Adrenal gland (tissue), 9 donors: ENCODE measurements at regions not wholly inside any gene's neighbourhood (a gene's known extent, or its start where the extent isn't known, plus 50 kb on each side); places are given as distances from the start of the nearest gene placed in this dataset.

Experiments
- DNase-seq, 7 donors: peaks; one replicate each; pipeline ENCODE4 v3.0.0-alpha.2; 2019 to 2020
- H3K27ac ChIP-seq, 5 donors: fragments of 200-600 bp; sonication (generic) in 4 of 5; 1 replicate in 3 of 5; 2 replicates in 2 of 5; pipeline versions ENCODE4 v1.5.1 to v1.8.0; 2016 to 2020; ENCODE audit warnings: mild to moderate bottlenecking in 1 of 5
- H3K27me3 ChIP-seq: fragments of 200-600 bp; 2 replicates; pipeline ENCODE4 v1.8.0; 2021
- H3K36me3 ChIP-seq, 2 donors: fragments of 200-600 bp; replicated peaks in 1 of 2; 1 replicate in 1 of 2; 2 replicates in 1 of 2; pipeline versions ENCODE4 v1.5.1 to v1.8.0; 2018 to 2022
- H3K4me1 ChIP-seq, 2 donors: fragments of 200-600 bp; replicated peaks in 1 of 2; 1 replicate in 1 of 2; 2 replicates in 1 of 2; pipeline versions ENCODE4 v1.5.1 to v1.8.0; 2018 to 2021
- H3K4me3 ChIP-seq, 4 donors: fragments of 200-600 bp; sonication (generic) in 3 of 4; one replicate each; pipeline ENCODE4 v1.5.1; 2016 to 2018
- H3K9me3 ChIP-seq, 3 donors: fragments of 200-600 bp; sonication (generic) in 1 of 3; replicated peaks in 1 of 3; 1 replicate in 2 of 3; 2 replicates in 1 of 3; pipeline versions ENCODE4 v1.5.1 to v1.8.0; 2016 to 2021
- POLR2A ChIP-seq, 2 donors: fragments of 450-650 bp; IDR thresholded peaks; one replicate each; pipeline ENCODE4 v1.6.1; 2017; ENCODE audit warnings: antibody characterized with exemption in 2 of 2, mild to moderate bottlenecking in 2 of 2, moderate library complexity in 1 of 2
- WGBS, 4 donors: extraction: QIAGEN DNeasy Blood & Tissue Kit in 2 of 4; methylation state at CpG; one replicate each; pipeline versions ENCODE4 v1.1.5 to v1.1.7; 2013 to 2017; 5-methylcytosine and 5-hydroxymethylcytosine counted together
- intact Hi-C, 2 donors: fragments of 100-400 bp; cut with DNase I; formaldehyde crosslinking; loops; one replicate each; pipeline versions ENCODE4 v1.14.1 to v1.15.0; 2022 to 2023
- TF ChIP-seq, protein P1 (sequence below), 6 experiments: fragments of 450-650 bp in 4 of 6; fragments of 200-600 bp in 2 of 6; sonication (generic) in 1 of 6; IDR thresholded peaks; 1 replicate in 5 of 6; 2 replicates in 1 of 6; pipeline versions ENCODE4 v1.5.1 to v1.8.0; 2016 to 2021; ENCODE audit warnings: antibody characterized with exemption in 6 of 6, mild to moderate bottlenecking in 2 of 6, moderate library complexity in 1 of 6
- donor health status: healthy with polysubstance abuse.
- donor health status: Bipolar disorder and iron deficiency.
- donor health status: DM: yes; HTN: yes; CAD: no.
- donor health status: DM: no; HTN: no; CAD: no.
- donor health status: DM: no; HTN: no; CAD: no.

DNA sequence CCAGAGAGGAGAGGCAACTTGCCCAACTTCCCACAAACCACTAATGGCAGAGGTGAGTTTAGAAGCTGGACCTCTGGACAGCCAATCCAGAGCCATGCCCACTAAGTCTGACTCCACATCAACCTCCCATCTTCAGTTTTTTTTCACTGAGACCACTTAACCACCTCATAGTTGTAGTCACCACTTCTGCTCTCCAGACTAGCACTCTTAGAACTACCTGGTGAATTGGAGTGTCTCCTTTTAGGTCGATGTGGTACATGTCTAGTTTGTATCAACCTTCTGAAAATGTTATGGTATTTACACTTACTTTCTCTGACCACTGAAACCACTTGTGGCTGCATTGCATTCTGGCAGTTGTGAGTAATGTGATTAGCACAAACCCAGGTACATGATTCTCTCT, 743.6 kb upstream of the FANCL start:
- Histone ChIP-seq H3K36me3 (no peaks in the 10 kb centered on the region), H3K9me3 (no peaks in the 10 kb centered on the region), H3K4me1 (no peaks in the 10 kb centered on the region), H3K27me3 (no peaks in the 10 kb centered on the region), H3K4me3 (no peak overlapping the region), H3K27ac (no peak overlapping the region)
- 0 to 50% (median 26%) methylated on average over 1 of the region's 1 CpG for WGBS, 4 donors
- TF ChIP-seq, protein P1, sequence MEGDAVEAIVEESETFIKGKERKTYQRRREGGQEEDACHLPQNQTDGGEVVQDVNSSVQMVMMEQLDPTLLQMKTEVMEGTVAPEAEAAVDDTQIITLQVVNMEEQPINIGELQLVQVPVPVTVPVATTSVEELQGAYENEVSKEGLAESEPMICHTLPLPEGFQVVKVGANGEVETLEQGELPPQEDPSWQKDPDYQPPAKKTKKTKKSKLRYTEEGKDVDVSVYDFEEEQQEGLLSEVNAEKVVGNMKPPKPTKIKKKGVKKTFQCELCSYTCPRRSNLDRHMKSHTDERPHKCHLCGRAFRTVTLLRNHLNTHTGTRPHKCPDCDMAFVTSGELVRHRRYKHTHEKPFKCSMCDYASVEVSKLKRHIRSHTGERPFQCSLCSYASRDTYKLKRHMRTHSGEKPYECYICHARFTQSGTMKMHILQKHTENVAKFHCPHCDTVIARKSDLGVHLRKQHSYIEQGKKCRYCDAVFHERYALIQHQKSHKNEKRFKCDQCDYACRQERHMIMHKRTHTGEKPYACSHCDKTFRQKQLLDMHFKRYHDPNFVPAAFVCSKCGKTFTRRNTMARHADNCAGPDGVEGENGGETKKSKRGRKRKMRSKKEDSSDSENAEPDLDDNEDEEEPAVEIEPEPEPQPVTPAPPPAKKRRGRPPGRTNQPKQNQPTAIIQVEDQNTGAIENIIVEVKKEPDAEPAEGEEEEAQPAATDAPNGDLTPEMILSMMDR (IDR thresholded peaks at IDR 0.05) = no peak
- TF ChIP-seq POLR2A (IDR thresholded peaks at IDR 0.05) = no peak
- intact Hi-C loops = no loop called here
- no peak for DNase-seq

DNA sequence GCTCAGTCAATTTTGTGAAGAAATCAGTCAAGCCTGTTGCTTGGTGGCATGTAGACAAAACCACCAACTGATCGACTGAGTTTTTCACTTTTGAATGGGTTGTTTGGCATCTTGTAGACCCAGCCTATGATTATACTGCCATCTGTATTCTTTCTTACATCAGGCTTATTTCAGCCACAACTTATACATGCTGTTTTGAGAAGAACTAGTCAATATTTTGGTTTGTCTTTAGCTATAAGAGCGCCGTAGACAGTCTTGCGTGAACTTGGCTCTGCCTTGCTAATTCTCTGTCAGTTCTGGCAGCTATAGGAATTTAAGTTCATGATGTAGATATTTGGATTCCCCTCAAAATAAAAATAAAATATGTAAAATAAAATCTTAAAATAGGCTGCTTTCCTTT, 742.0 kb upstream of the FANCL start:
- no peaks in the 10 kb centered on the region for H3K4me1 ChIP-seq
- H3K9me3 ChIP-seq = no peaks in the 10 kb centered on the region
- no peaks in the 10 kb centered on the region for H3K27me3 ChIP-seq
- H3K36me3 ChIP-seq = no peaks in the 10 kb centered on the region
- H3K4me3 ChIP-seq = no peak overlapping the region
- TF ChIP-seq POLR2A (IDR thresholded peaks at IDR 0.05) = no peak
- TF ChIP-seq, protein P1 (IDR thresholded peaks at IDR 0.05) = no peak
- intact Hi-C loops = no loop called here
- WGBS, 4 donors = 92 to 94% (median 93%) methylated on average over 4 of the region's 4 CpGs
- no peak for DNase-seq
- no peak overlapping the region for H3K27ac ChIP-seq

DNA sequence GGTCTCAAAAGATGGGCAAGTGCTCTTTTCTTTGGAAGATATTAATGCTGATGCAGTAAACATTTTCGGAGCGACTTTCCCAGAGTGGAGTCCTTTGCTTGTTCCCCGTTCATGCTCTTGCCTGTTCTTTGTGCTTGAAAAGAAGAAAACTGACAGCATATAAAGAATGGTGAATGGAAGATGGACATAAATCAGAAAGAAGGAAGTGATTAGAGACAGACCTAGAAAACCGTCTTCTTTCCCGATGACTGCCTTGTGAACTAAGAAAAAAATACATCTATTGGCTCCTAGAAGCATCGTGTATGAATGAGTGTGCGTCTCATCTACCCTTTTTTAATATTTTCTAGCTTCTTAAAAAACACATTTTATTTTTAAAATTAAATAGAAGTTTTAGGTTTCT, 740.1 kb upstream of the FANCL start:
- TF ChIP-seq, protein P1 (IDR thresholded peaks at IDR 0.05) = no peak
- TF ChIP-seq POLR2A (IDR thresholded peaks at IDR 0.05) = no peak
- Histone ChIP-seq H3K4me1 (no peaks in the 10 kb centered on the region), H3K27me3 (no peaks in the 10 kb centered on the region), H3K36me3 (no peaks in the 10 kb centered on the region), H3K27ac (no peak overlapping the region), H3K4me3 (no peak overlapping the region), H3K9me3 (no peaks in the 10 kb centered on the region)
- DNase-seq = no peak
- intact Hi-C loops = no loop called here
- WGBS, 4 donors = 78 to 84% (median 80%) methylated on average over 7 of the region's 7 CpGs

DNA sequence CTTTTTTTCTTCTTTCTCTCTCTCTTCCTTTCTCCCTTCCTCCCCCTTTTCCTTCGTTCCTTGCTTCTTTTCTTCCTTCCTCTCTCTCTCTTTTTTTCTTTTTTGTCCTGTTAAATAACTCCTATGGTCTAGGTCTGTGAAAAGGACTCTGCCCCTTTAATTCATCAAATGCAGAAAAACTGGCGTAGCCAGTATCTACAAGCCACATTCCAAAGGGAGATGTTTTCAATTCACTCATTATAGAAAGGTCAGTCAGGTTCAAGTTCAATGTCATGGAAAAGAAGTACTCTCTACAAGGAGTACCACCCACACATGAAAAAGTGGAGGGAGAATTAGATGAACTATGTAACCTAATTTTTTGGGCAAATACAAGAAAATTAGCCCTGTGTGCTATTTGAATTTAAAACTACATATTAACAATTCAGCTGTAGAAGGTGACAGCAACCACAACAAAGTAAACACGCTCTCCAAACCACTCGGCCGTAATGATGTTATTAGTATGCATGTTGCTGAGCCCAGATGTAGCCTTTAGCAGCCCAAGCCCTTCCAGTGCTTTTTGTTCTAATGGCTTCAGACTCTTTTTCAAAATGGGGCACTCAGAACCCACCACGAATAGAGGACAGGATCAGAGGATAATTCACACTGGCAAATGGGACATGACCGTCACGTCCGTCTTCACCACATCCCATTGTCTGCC, 735.4 kb upstream of the FANCL start:
- Histone ChIP-seq H3K27me3 (no peaks in the 10 kb centered on the region), H3K4me1 (no peaks in the 10 kb centered on the region), H3K36me3 (no peaks in the 10 kb centered on the region), H3K27ac (no peak overlapping the region), H3K4me3 (no peak overlapping the region), H3K9me3 (no peaks in the 10 kb centered on the region)
- WGBS, 4 donors = 69 to 76% (median 73%) methylated on average over 9 of the region's 9 CpGs
- intact Hi-C loops = no loop called here
- DNase-seq = no peak
- TF ChIP-seq, protein P1 (IDR thresholded peaks at IDR 0.05) = no peak
- no peak for TF ChIP-seq POLR2A (IDR thresholded peaks at IDR 0.05)
